Activated CD4-positive, alpha-beta T cell treated with anti-CD3 and anti-CD28 coated beads for 36 hours (primary cell): ENCODE measurements at regions not wholly inside any gene's neighbourhood (a gene's known extent, or its start where the extent isn't known, plus 50 kb on each side); places are given as distances from the start of the nearest gene placed in this dataset.

ENCODE experiments used
- ATAC-seq: fragments of 200-7000 bp; cut with Tn5 transposase; one replicate; pipeline ENCODE4 v1.10.0; 2021; ENCODE audit warnings: mild to moderate bottlenecking, moderate library complexity
- CTCF ChIA-PET: fragments of 350-600 bp; sonication (Branson Sonifier 250); formaldehyde crosslinking; loops from one replicate; lab custom pipeline; 2021; ENCODE audit warnings: antibody characterized with exemption; lab: Charles Lee
- POLR2A ChIA-PET: fragments of 350-600 bp; sonication (Branson Sonifier 250); formaldehyde crosslinking; loops from one replicate; lab custom pipeline; 2021; ENCODE audit warnings: antibody characterized with exemption, inconsistent platforms; lab: Charles Lee
- DNase-seq: peaks from one replicate; pipeline ENCODE4 v3.0.0-alpha.2; 2020
- H3K27ac Mint-ChIP-seq: one replicate; pipeline ENCODE4 v1.8.0; 2021; ENCODE audit warnings: mixed read lengths
- H3K27me3 Mint-ChIP-seq: one replicate; pipeline ENCODE4 v1.8.0; 2021; ENCODE audit warnings: mixed read lengths
- H3K36me3 Mint-ChIP-seq: one replicate; pipeline ENCODE4 v1.8.0; 2021; ENCODE audit warnings: low read depth, mixed read lengths
- H3K4me1 Mint-ChIP-seq: one replicate; pipeline ENCODE4 v1.8.0; 2021; ENCODE audit warnings: mixed read lengths
- H3K4me3 Mint-ChIP-seq: one replicate; pipeline ENCODE4 v1.8.0; 2021; ENCODE audit warnings: mild to moderate bottlenecking, moderate library complexity, mixed read lengths
- H3K9me3 Mint-ChIP-seq: one replicate; pipeline ENCODE4 v1.8.0; 2021; ENCODE audit warnings: low read depth, mixed read lengths
- intact Hi-C, 2 experiments: fragments of 100-400 bp; cut with DNase I in 1 of 2; cut with micrococcal nuclease in 1 of 2; formaldehyde crosslinking; loops; one replicate each; pipeline versions ENCODE4 v1.14.2 to v1.15.1; 2022 to 2024; cut with DNase I, micrococcal nuclease

- intact Hi-C loops = no loop called here
- H3K27me3 Mint-ChIP-seq = no peaks in the 10 kb centered on the region
- H3K27ac Mint-ChIP-seq = no peak overlapping the region
- H3K9me3 Mint-ChIP-seq = no peaks in the 10 kb centered on the region
- no peaks in the 10 kb centered on the region for H3K4me1 Mint-ChIP-seq
- no peak for ATAC-seq
- DNase-seq = no peak
- no peak overlapping the region for H3K4me3 Mint-ChIP-seq
- CTCF ChIA-PET = no interaction called here
- POLR2A ChIA-PET = no interaction called here
- H3K36me3 Mint-ChIP-seq = no peaks in the 10 kb centered on the region
Measured at GRCh38 chr18:73509460-73509859, 638.2 kb downstream of the FBXO15 start.

- ChIA-PET CTCF (interaction anchor here (1.0 kb wide), 1 partner anchor 497 kb away, joined by 3 read pairs; no protein-coding TSS in a partner anchor), POLR2A (no interaction called here)
- H3K4me1 Mint-ChIP-seq = no peaks in the 10 kb centered on the region
- H3K36me3 Mint-ChIP-seq = no peaks in the 10 kb centered on the region
- intact Hi-C loops = no loop called here
- H3K27ac Mint-ChIP-seq = no peak overlapping the region
- ATAC-seq (no peak), DNase-seq (no peak)
- H3K27me3 Mint-ChIP-seq = no peaks in the 10 kb centered on the region
- no peak overlapping the region for H3K4me3 Mint-ChIP-seq
- no peaks in the 10 kb centered on the region for H3K9me3 Mint-ChIP-seq
Measured at GRCh38 chr18:73503326-73503725, 635.5 kb upstream of the NETO1 start.

DNA sequence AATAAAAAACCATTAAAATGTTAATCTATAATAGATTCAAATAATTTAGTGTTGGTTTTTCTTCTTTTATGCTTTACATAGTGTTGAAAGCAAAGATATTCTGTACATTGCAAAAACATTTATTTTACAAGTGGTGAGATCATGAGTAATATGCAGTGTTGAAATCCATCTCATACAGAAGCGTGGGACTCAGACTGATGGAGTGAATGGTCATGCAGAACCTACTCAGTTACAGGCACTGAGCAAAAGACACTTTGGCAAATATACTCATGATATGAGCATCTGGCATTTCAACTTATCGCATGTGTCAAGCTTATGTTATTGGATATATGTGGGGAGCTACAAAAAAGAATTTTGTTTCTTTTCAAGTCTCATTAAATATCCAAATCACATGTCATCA lies 620.2 kb upstream of the NETO1 start:
- CTCF ChIA-PET = no interaction called here
- no peaks in the 10 kb centered on the region for H3K4me1 Mint-ChIP-seq
- no peaks in the 10 kb centered on the region for H3K36me3 Mint-ChIP-seq
- no peak for ATAC-seq
- intact Hi-C loops = no loop called here
- no peaks in the 10 kb centered on the region for H3K27me3 Mint-ChIP-seq
- H3K9me3 Mint-ChIP-seq = peaks cover 4% of the 10 kb centered on the region
- POLR2A ChIA-PET = no interaction called here
- no peak overlapping the region for H3K27ac Mint-ChIP-seq
- no peak overlapping the region for H3K4me3 Mint-ChIP-seq
- DNase-seq = no peak

DNA sequence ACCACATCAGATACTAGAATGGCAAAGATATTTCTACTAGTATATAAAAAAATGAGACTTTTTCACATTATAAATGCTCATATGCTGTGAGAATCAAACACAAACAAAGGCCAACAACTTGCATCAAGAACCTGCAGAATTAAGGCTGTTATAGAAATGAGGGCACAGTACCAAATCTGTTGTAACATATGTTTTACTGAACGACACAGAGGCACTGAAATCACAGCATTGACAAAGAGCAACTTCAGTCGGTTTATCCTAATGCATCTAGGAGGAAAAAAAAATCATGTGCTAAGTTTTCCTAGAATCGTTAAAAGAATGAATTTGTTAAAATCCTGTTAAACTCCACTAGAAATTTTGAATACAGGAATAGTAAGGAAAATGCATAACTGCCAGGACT lies 617.4 kb upstream of the NETO1 start:
- DNase-seq (no peak), ATAC-seq (no peak)
- CTCF ChIA-PET = no interaction called here
- Mint-ChIP-seq H3K36me3 (no peaks in the 10 kb centered on the region), H3K4me1 (no peaks in the 10 kb centered on the region), H3K27me3 (no peaks in the 10 kb centered on the region), H3K27ac (no peak overlapping the region), H3K9me3 (peaks cover 4% of the 10 kb centered on the region), H3K4me3 (no peak overlapping the region)
- POLR2A ChIA-PET = no interaction called here
- intact Hi-C loops = no loop called here

DNA sequence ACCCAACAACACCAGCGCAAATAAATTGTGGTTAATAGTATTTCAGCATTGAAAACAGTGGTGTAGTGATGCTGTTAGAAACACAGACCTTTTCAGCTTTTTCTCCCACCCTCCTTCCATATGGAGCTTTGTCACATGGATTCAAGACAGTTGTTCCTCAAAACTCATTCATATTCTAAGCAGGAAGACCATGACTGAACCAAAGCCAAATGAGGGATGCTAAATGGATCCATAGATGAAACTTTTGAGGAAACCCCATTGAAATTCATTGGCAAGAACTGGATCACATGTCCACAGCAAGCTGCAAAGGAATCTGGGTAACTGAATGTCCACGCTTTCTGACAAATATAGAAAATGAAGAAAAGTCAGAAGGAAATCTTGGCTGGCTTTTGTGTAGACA lies 615.1 kb upstream of the NETO1 start:
- DNase-seq = no peak

DNA sequence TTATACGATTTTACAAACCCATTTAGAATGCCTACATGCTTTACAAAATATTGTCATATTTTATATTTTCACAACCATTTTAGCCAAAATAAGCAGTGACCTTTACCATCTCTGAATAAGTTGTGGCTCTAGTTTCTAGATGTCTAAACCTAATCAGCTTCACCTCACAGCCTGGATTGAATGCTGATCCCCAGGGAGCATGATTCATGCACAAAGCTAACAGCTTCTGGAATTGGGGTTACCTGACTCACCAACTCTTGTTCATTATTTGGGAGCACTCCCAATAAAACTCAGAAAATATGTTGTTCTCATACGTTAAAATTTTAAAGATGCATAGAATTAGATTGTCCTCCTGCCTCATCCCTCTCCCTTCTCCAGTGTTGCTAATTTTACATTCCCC lies 611.7 kb upstream of the NETO1 start:
- CTCF ChIA-PET = interaction anchor here (0.6 kb wide), 1 partner anchor 1973 kb away, joined by 3 read pairs; no protein-coding TSS in a partner anchor
- no peak overlapping the region for H3K27ac Mint-ChIP-seq
- H3K4me1 Mint-ChIP-seq = no peaks in the 10 kb centered on the region

More for the DNA sequence above, 615.1 kb upstream of the NETO1 start:
- H3K36me3 Mint-ChIP-seq = no peaks in the 10 kb centered on the region
- no peak overlapping the region for H3K27ac Mint-ChIP-seq
- peaks cover 4% of the 10 kb centered on the region for H3K9me3 Mint-ChIP-seq
- no peaks in the 10 kb centered on the region for H3K27me3 Mint-ChIP-seq
- no peak overlapping the region for H3K4me3 Mint-ChIP-seq
- intact Hi-C loops = no loop called here
- no peaks in the 10 kb centered on the region for H3K4me1 Mint-ChIP-seq
- ChIA-PET CTCF (no interaction called here), POLR2A (no interaction called here)
- no peak for ATAC-seq

DNA sequence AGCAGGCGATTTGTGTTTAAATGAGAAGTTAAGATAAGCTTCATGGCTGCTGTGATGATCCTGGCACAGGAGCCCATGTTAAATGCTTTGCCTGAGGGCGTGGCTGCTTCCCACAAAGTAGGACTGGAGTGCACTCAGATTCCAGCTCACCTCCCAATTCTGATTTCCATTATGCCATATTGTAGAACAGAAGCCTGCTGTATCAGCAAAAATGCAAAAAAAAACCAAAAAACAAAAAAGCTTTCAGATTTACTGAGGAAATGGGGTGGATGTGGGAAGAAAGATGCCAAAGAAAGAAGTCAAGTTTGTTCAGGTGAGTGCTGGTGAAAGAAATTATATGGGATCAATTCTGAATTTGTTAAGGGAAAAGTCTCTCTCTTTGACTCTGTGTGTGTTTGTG lies 610.4 kb upstream of the NETO1 start:
- no peaks in the 10 kb centered on the region for H3K9me3 Mint-ChIP-seq
- H3K27ac Mint-ChIP-seq = no peak overlapping the region
- no peaks in the 10 kb centered on the region for H3K27me3 Mint-ChIP-seq
- no peak for DNase-seq
- intact Hi-C loops = no loop called here
- no peaks in the 10 kb centered on the region for H3K4me1 Mint-ChIP-seq
- no peaks in the 10 kb centered on the region for H3K36me3 Mint-ChIP-seq
- H3K4me3 Mint-ChIP-seq = no peak overlapping the region
- ChIA-PET POLR2A (no interaction called here), CTCF (no interaction called here)
- ATAC-seq = no peak

More for the DNA sequence above, 611.7 kb upstream of the NETO1 start:
- no peaks in the 10 kb centered on the region for H3K27me3 Mint-ChIP-seq
- no peak for DNase-seq
- H3K36me3 Mint-ChIP-seq = no peaks in the 10 kb centered on the region
- no peak overlapping the region for H3K4me3 Mint-ChIP-seq
- intact Hi-C loops = no loop called here
- no peaks in the 10 kb centered on the region for H3K9me3 Mint-ChIP-seq
- POLR2A ChIA-PET = no interaction called here
- no peak for ATAC-seq

GRCh38 chr18:73476031-73476430 lies 608.2 kb upstream of the NETO1 start:
- intact Hi-C loops = no loop called here
- no peak overlapping the region for H3K4me3 Mint-ChIP-seq
- ChIA-PET POLR2A (no interaction called here), CTCF (no interaction called here)
- H3K4me1 Mint-ChIP-seq = no peaks in the 10 kb centered on the region
- no peak for DNase-seq
- no peak overlapping the region for H3K27ac Mint-ChIP-seq
- no peaks in the 10 kb centered on the region for H3K27me3 Mint-ChIP-seq
- no peaks in the 10 kb centered on the region for H3K9me3 Mint-ChIP-seq
- no peaks in the 10 kb centered on the region for H3K36me3 Mint-ChIP-seq
- no peak for ATAC-seq

DNA sequence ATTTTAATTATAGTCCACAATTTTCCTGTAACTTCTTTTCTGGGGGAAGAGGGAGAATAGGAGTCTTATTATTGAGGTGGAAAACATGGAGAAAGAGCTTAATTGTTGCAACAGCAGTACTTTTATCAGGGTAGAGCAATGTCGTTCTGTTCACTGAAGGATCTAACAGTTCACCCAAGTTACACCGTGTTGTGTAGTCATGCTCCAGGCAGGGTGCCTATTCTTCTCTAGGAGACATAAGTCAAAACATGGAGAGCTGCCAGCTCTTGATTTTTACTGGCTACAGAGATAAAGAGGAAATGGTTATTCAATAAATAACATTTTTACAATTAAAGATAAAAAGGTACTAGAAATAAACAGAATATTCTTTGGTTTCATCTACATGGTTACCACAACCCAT lies 594.3 kb upstream of the NETO1 start:
- no peak overlapping the region for H3K4me3 Mint-ChIP-seq
- H3K4me1 Mint-ChIP-seq = no peaks in the 10 kb centered on the region
- ChIA-PET CTCF (no interaction called here), POLR2A (no interaction called here)
- H3K9me3 Mint-ChIP-seq = no peaks in the 10 kb centered on the region
- H3K27ac Mint-ChIP-seq = no peak overlapping the region
- no peak for DNase-seq
- no peaks in the 10 kb centered on the region for H3K36me3 Mint-ChIP-seq
- no peak for ATAC-seq
- H3K27me3 Mint-ChIP-seq = no peaks in the 10 kb centered on the region
- intact Hi-C loops = no loop called here

DNA sequence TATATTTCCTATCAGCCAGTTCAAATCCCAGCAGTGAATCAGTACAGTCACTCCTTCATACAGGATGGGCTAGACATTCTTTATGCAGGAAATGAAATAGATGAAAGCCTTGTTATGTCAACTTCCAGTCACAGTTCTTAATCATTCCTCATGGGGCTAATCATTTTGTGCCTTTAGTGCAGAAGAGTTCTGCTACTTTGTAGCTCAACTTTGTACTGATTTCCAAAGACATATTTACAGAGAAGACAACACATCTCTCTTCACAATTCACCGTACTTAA lies 593.9 kb upstream of the NETO1 start:
- no peak for DNase-seq
- ChIA-PET CTCF (no interaction called here), POLR2A (no interaction called here)
- Mint-ChIP-seq H3K4me1 (no peaks in the 10 kb centered on the region), H3K36me3 (no peaks in the 10 kb centered on the region), H3K27ac (no peak overlapping the region), H3K27me3 (no peaks in the 10 kb centered on the region), H3K4me3 (no peak overlapping the region), H3K9me3 (no peaks in the 10 kb centered on the region)
- intact Hi-C loops = no loop called here
- no peak for ATAC-seq

DNA sequence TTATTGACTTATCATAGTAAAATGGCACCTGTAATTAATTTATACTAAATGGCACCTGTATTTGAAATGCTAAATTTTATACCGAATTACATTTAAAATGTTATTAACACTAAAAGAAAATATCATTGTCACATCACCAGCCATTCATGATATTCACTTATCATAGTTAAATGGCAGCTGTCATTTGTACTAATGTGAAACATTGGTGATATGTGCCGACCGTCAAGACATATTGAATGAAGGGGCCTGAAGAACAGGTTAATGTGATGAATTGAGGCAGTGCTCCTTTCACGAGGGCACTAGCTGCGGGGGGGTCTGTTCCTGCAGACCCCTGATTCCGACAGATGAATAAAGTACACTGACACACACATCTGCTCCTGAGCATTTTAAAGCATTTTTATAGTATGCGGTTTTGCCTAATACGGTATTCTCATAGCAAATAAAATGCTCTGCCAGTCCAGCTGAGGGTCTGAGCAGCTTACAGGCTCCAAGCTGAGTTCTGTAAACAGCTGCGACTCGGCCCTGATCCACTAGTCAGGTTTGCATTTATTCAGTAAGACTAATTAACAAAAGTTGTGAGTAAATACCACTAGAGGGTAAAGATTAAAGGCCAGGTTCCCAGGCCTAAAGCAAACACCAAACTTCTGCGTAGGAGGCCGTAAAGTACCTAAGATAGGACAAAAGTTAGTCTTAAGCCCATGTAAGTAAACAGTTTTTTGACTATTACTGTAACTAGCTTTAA lies 593.4 kb upstream of the NETO1 start:
- Mint-ChIP-seq H3K4me3 (no peak overlapping the region), H3K9me3 (no peaks in the 10 kb centered on the region), H3K27ac (no peak overlapping the region), H3K36me3 (no peaks in the 10 kb centered on the region), H3K4me1 (no peaks in the 10 kb centered on the region), H3K27me3 (no peaks in the 10 kb centered on the region)
- intact Hi-C loops = no loop called here
- ATAC-seq (no peak), DNase-seq (no peak)
- POLR2A ChIA-PET = no interaction called here
- CTCF ChIA-PET = no interaction called here

DNA sequence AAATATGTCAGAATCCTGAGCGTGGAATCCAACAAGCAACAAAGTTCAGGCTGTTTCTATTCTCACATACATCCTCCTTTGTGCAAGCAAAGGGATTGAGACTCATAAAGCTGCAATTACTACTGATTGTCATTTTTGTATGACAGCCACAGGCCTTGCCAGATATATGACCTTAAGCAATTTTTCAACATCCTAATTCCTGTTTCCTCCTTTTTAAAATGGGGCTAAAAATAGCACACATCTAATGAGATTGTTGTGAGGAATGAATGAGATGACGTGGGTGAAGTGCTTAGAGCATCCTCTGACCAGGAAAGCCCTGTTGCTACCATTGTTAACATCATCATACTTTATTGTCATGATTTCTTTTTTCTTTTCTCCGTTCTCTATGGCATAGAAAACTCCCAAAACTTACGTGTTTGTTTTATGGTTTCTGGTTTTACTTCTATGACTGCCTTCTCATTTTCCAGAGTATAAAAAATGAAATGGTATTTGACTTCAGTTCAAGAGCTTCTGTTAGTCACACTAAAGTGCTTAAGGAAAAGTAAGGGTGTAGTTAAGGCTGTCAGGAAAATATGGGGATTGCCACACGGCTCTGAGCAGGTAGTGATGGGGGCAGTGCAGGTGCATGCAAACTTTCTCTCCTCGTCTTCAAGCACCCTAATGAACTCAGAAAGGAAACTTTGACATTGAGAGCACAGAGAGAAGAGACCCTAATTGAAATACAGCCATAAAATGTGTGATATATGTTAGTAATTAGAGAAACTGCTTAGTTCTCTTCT lies 590.6 kb upstream of the NETO1 start:
- ChIA-PET POLR2A (no interaction called here), CTCF (no interaction called here)
- Mint-ChIP-seq H3K9me3 (no peaks in the 10 kb centered on the region), H3K36me3 (no peaks in the 10 kb centered on the region), H3K27ac (no peak overlapping the region), H3K4me3 (no peak overlapping the region), H3K4me1 (no peaks in the 10 kb centered on the region), H3K27me3 (no peaks in the 10 kb centered on the region)
- DNase-seq (no peak), ATAC-seq (no peak)
- intact Hi-C loops = no loop called here
